ENCODE measurements at regions not wholly inside any gene's neighbourhood (a gene's known extent, or its start where the extent isn't known, plus 50 kb on each side); places are given as distances from the start of the nearest gene placed in this dataset.

GRCh38 chr2:14232217-14232616, 400.3 kb upstream of the LRATD1 start:
- no peak for TF ChIP-seq POLR2A (IDR thresholded peaks at IDR 0.05)
- TF ChIP-seq CTCF (IDR thresholded peaks at IDR 0.05), result no peak
- TF ChIP-seq EP300 (IDR thresholded peaks at IDR 0.05), result no peak
- Histone ChIP-seq H3K27me3 (no peaks in the 10 kb centered on the region), H3K9me3 (no peaks in the 10 kb centered on the region), H3K36me3 (no peaks in the 10 kb centered on the region), H3K27ac (no peak overlapping the region), H3K4me1 (no peaks in the 10 kb centered on the region), H3K4me3 (no peak overlapping the region)
- 66 to 68% methylated on average over 4 of the region's 4 CpGs for WGBS, 2 donors
- no peak for DNase-seq (ENCODE audit: low spot score in 2 of 2)

GRCh38 chr2:14234911-14235310, 397.6 kb upstream of the LRATD1 start:
- 72 to 76% methylated on average over 5 of the region's 5 CpGs for WGBS, 2 donors
- no peak for DNase-seq (ENCODE audit: low spot score in 2 of 2)
- no peaks in the 10 kb centered on the region for H3K4me1 ChIP-seq

GRCh38 chr2:14235667-14236066, 396.9 kb upstream of the LRATD1 start:
- H3K9me3 ChIP-seq, result no peaks in the 10 kb centered on the region
- DNase-seq (ENCODE audit: low spot score in 2 of 2), result no peak
- TF ChIP-seq POLR2A (IDR thresholded peaks at IDR 0.05), result no peak
- no peak for TF ChIP-seq CTCF (IDR thresholded peaks at IDR 0.05)
- TF ChIP-seq EP300 (IDR thresholded peaks at IDR 0.05), result no peak
- H3K4me1 ChIP-seq, result no peaks in the 10 kb centered on the region
- H3K27ac ChIP-seq, result no peak overlapping the region
- no peaks in the 10 kb centered on the region for H3K27me3 ChIP-seq
- H3K36me3 ChIP-seq, result no peaks in the 10 kb centered on the region
- no peak overlapping the region for H3K4me3 ChIP-seq
- WGBS, 2 donors, result 58 to 69% methylated on average over 3 of the region's 3 CpGs

More at GRCh38 chr2:14234911-14235310, 397.6 kb upstream of the LRATD1 start:
- Histone ChIP-seq H3K9me3 (no peaks in the 10 kb centered on the region), H3K4me3 (no peak overlapping the region), H3K27ac (no peak overlapping the region), H3K36me3 (no peaks in the 10 kb centered on the region), H3K27me3 (no peaks in the 10 kb centered on the region)
- no peak for TF ChIP-seq CTCF (IDR thresholded peaks at IDR 0.05)
- TF ChIP-seq EP300 (IDR thresholded peaks at IDR 0.05), result no peak
- no peak for TF ChIP-seq POLR2A (IDR thresholded peaks at IDR 0.05)

- Histone ChIP-seq H3K4me3 (no peak overlapping the region), H3K9me3 (no peaks in the 10 kb centered on the region), H3K36me3 (no peaks in the 10 kb centered on the region), H3K4me1 (no peaks in the 10 kb centered on the region), H3K27ac (no peak overlapping the region), H3K27me3 (no peaks in the 10 kb centered on the region)
- 69 to 93% methylated on average over 1 of the region's 1 CpG for WGBS, 2 donors
- TF ChIP-seq CTCF (IDR thresholded peaks at IDR 0.05) (no peak), POLR2A (IDR thresholded peaks at IDR 0.05) (no peak), EP300 (IDR thresholded peaks at IDR 0.05) (no peak)
- no peak for DNase-seq (ENCODE audit: low spot score in 2 of 2)
These were observed 394.6 kb upstream of the LRATD1 start for GRCh38 chr2:14237902-14238301.

- H3K27me3 ChIP-seq, result no peaks in the 10 kb centered on the region
- H3K4me1 ChIP-seq, result no peaks in the 10 kb centered on the region
- no peaks in the 10 kb centered on the region for H3K36me3 ChIP-seq
- DNase-seq (ENCODE audit: low spot score in 2 of 2), result no peak
- no peaks in the 10 kb centered on the region for H3K9me3 ChIP-seq
- H3K27ac ChIP-seq, result no peak overlapping the region
- WGBS, 2 donors, result 93 to 94% methylated on average over 3 of the region's 3 CpGs
- no peak overlapping the region for H3K4me3 ChIP-seq
- TF ChIP-seq CTCF (IDR thresholded peaks at IDR 0.05) (no peak), EP300 (IDR thresholded peaks at IDR 0.05) (no peak)
These were observed 392.9 kb upstream of the LRATD1 start for GRCh38 chr2:14239605-14240004.

Measured in tibial nerve (tissue), 4 donors.